Natural killer cell (primary cell): ENCODE measurements at regions not wholly inside any gene's neighbourhood (a gene's known extent, or its start where the extent isn't known, plus 50 kb on each side); places are given as distances from the start of the nearest gene placed in this dataset.

Experiments
- ATAC-seq, 3 donors: fragments of 150-1000 bp in 2 of 3; fragments of 200-7000 bp in 1 of 3; cut with Tn5 transposase; 1 replicate in 1 of 3; 2 replicates in 2 of 3; pipeline ENCODE4 v1.10.0; 2021; ENCODE audit warnings: mild to moderate bottlenecking in 2 of 3, moderate library complexity in 2 of 3
- DNase-seq, 2 donors: peaks; one replicate each; pipeline versions ENCODE4 v3.0.0 to v3.0.0-alpha.2; 2013 to 2021; ENCODE audit warnings: mixed read lengths in 1 of 2
- H3K27ac ChIP-seq: one replicate; pipeline ENCODE4 v1.5.1; 2013; ENCODE audit warnings: mild to moderate bottlenecking, low read length
- H3K27me3 ChIP-seq: one replicate; pipeline ENCODE4 v1.6.1; 2013; ENCODE audit warnings: low read length; ENCODE audit not compliant: control insufficient read depth, insufficient read depth
- H3K36me3 ChIP-seq: one replicate; pipeline ENCODE4 v1.6.1; 2013; ENCODE audit warnings: low read length; ENCODE audit not compliant: control insufficient read depth, insufficient read depth
- H3K4me1 ChIP-seq: one replicate; pipeline ENCODE4 v1.6.1; 2013; ENCODE audit warnings: low read length; ENCODE audit not compliant: control insufficient read depth, insufficient read depth
- H3K4me3 ChIP-seq: one replicate; pipeline ENCODE4 v1.5.1; 2013; ENCODE audit warnings: low read length
- H3K9me3 ChIP-seq: one replicate; pipeline ENCODE4 v1.6.1; 2013; ENCODE audit warnings: low read length; ENCODE audit not compliant: control insufficient read depth, insufficient read depth
- H3K27ac Mint-ChIP-seq, 2 donors: one replicate each; pipeline ENCODE4 v1.8.0; 2022; ENCODE audit warnings: mild to moderate bottlenecking in 2 of 2, mixed read lengths in 2 of 2, moderate library complexity in 1 of 2
- H3K27me3 Mint-ChIP-seq, 2 donors: one replicate each; pipeline ENCODE4 v1.8.0; 2022; ENCODE audit warnings: low read depth in 2 of 2, mixed read lengths in 2 of 2
- H3K36me3 Mint-ChIP-seq: one replicate; pipeline ENCODE4 v1.8.0; 2022; ENCODE audit warnings: mixed read lengths
- H3K4me1 Mint-ChIP-seq, 2 donors: one replicate each; pipeline ENCODE4 v1.8.0; 2022; ENCODE audit warnings: mixed read lengths in 2 of 2
- H3K4me3 Mint-ChIP-seq: one replicate; pipeline ENCODE4 v1.8.0; 2022; ENCODE audit warnings: mild to moderate bottlenecking, moderate library complexity, mixed read lengths
- H3K9me3 Mint-ChIP-seq, 2 donors: one replicate each; pipeline ENCODE4 v1.8.0; 2022; ENCODE audit warnings: mixed read lengths in 2 of 2
- CTCF ChIP-seq: fragments of 200-600 bp; IDR thresholded peaks from one replicate; pipeline ENCODE4 v1.8.0; 2022; ENCODE audit warnings: antibody characterized with exemption
- WGBS: methylation state at CpG from one replicate; pipeline ENCODE4 v1.1.7; 2013; ENCODE audit warnings: missing lambda C conversion rate; ENCODE audit not compliant: insufficient coverage; 5-methylcytosine and 5-hydroxymethylcytosine counted together
- intact Hi-C: fragments of 100-400 bp; cut with micrococcal nuclease; formaldehyde crosslinking; loops from one replicate; pipeline ENCODE4 v1.14.2; 2022

GRCh38 chr4:111650674-111651086 lies 494.6 kb upstream of the FAM241A start:
- Histone ChIP-seq H3K27ac (no peak overlapping the region), H3K4me1 (no peaks in the 10 kb centered on the region), H3K36me3 (no peaks in the 10 kb centered on the region), H3K9me3 (no peaks in the 10 kb centered on the region), H3K27me3 (no peaks in the 10 kb centered on the region), H3K4me3 (no peak overlapping the region)
- WGBS: 93% methylated on average over 1 of the region's 1 CpG
- TF ChIP-seq CTCF: no peak
- Mint-ChIP-seq H3K9me3 (peaks cover 5 to 6% of the 10 kb centered on the region in 2 donors), H3K27me3 (no peaks in the 10 kb centered on the region), H3K36me3 (no peaks in the 10 kb centered on the region), H3K4me3 (no peak overlapping the region), H3K27ac (no peak overlapping the region), H3K4me1 (no peaks in the 10 kb centered on the region)
- DNase-seq (no peak), ATAC-seq (no peak)
- intact Hi-C loops: no loop called here

GRCh38 chr4:111652236-111652635 lies 493.0 kb upstream of the FAM241A start:
- H3K4me3 Mint-ChIP-seq: no peak overlapping the region

GRCh38 chr4:111652986-111653385 lies 492.3 kb upstream of the FAM241A start:
- intact Hi-C loops: no loop called here
- Histone ChIP-seq H3K4me1 (no peaks in the 10 kb centered on the region), H3K27me3 (no peaks in the 10 kb centered on the region), H3K36me3 (no peaks in the 10 kb centered on the region), H3K27ac (no peak overlapping the region), H3K4me3 (no peak overlapping the region), H3K9me3 (no peaks in the 10 kb centered on the region)
- DNase-seq: no peak
- TF ChIP-seq CTCF: no peak
- Mint-ChIP-seq H3K4me3 (no peak overlapping the region), H3K4me1 (no peaks in the 10 kb centered on the region), H3K27me3 (no peaks in the 10 kb centered on the region), H3K36me3 (no peaks in the 10 kb centered on the region), H3K27ac (no peak overlapping the region), H3K9me3 (peaks cover 5 to 8% of the 10 kb centered on the region in 2 donors)
- no peak for ATAC-seq
- 73% methylated on average over 2 of the region's 2 CpGs for WGBS

More at GRCh38 chr4:111652236-111652635, 493.0 kb upstream of the FAM241A start:
- Mint-ChIP-seq H3K36me3 (no peaks in the 10 kb centered on the region), H3K9me3 (peaks cover 5 to 7% of the 10 kb centered on the region in 2 donors), H3K27ac (no peak overlapping the region), H3K4me1 (no peaks in the 10 kb centered on the region), H3K27me3 (no peaks in the 10 kb centered on the region)
- Histone ChIP-seq H3K4me3 (no peak overlapping the region), H3K9me3 (no peaks in the 10 kb centered on the region), H3K4me1 (no peaks in the 10 kb centered on the region), H3K27ac (no peak overlapping the region), H3K27me3 (no peaks in the 10 kb centered on the region), H3K36me3 (no peaks in the 10 kb centered on the region)
- intact Hi-C loops: no loop called here
- WGBS: 72% methylated on average over 5 of the region's 5 CpGs
- DNase-seq: no peak
- TF ChIP-seq CTCF: no peak
- ATAC-seq: no peak

DNA sequence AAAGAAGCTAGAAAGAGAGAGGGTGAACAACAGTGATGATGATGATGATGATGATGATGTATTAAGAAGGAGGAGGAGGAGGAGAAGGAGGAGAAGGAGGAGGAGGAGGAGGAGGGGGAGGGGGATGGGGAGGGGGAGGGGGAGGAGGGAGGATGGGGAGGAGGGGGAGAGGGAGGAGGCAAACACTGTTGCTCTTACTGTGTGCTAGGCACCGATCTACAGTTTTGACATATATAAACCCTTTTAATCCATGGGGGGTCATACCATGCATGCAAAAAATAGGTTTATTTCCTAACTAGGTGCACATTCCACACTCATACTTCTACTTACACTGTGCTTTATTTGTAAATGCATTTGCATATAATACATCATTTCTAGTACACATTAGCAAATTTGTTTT lies 482.8 kb upstream of the FAM241A start:
- ATAC-seq (no peak), DNase-seq (no peak)
- no peak for TF ChIP-seq CTCF
- Histone ChIP-seq H3K4me1 (no peaks in the 10 kb centered on the region), H3K36me3 (no peaks in the 10 kb centered on the region), H3K27ac (no peak overlapping the region), H3K4me3 (no peak overlapping the region), H3K27me3 (no peaks in the 10 kb centered on the region), H3K9me3 (no peaks in the 10 kb centered on the region)
- no CpG with 5 or more reads among the region's 1 CpG for WGBS
- H3K36me3 Mint-ChIP-seq: no peaks in the 10 kb centered on the region
- H3K4me1 Mint-ChIP-seq: no peaks in the 10 kb centered on the region
- intact Hi-C loops: no loop called here
- H3K27ac Mint-ChIP-seq: no peak overlapping the region
- no peak overlapping the region for H3K4me3 Mint-ChIP-seq
- peaks cover 5 to 9% of the 10 kb centered on the region in 2 donors for H3K9me3 Mint-ChIP-seq
- H3K27me3 Mint-ChIP-seq: no peaks in the 10 kb centered on the region
